ENCODE measurements at regions not wholly inside any gene's neighbourhood (a gene's known extent, or its start where the extent isn't known, plus 50 kb on each side); places are given as distances from the start of the nearest gene placed in this dataset.

DNA sequence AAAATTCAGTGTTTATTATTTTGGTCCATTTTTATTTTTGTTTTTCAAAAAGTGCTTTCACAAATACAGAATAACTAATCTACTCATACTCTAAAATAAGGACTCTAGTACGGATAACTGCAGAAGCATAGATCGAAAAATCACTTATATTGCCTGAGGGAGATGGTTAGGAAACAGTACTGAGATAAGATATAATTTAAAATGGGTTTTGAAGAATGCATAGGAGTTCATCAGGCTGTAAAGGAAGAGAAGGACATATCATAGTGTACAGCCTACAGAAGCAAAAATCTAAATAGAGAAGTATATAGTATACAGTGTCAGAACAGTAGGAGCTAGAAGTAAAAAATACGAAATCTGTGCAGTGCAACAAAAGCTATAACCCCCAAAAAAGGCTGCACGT, 247.4 kb downstream of the SOX11 start:
- FAIRE-seq = no peak

More for the DNA sequence above, 247.4 kb downstream of the SOX11 start:
- TF ChIP-seq SIN3A (IDR thresholded peaks at IDR 0.05; ENCODE audit: borderline replicate concordance, low read depth, low read length) = no peak
- TF ChIP-seq PRPF4 (IDR thresholded peaks at IDR 0.05; ENCODE audit: low read depth, low read length, poor library complexity, severe bottlenecking) = no peak
- no peak for TF ChIP-seq ZFAT (CRISPR knock-in tag; conservative IDR thresholded peaks at IDR 0.05)
- no peak for TF ChIP-seq DPF2 (CRISPR knock-in tag; IDR thresholded peaks at IDR 0.05; ENCODE audit: borderline replicate concordance, low read depth)
- TF ChIP-seq ZNF549 (CRISPR knock-in tag; IDR thresholded peaks at IDR 0.05) = no peak
- no peak for TF ChIP-seq ZNF225 (CRISPR knock-in tag; IDR thresholded peaks at IDR 0.05)
- TF ChIP-seq NR2F1 (CRISPR knock-in tag; IDR thresholded peaks at IDR 0.05) = no peak
- TF ChIP-seq NONO (IDR thresholded peaks at IDR 0.05) = no peak
- TF ChIP-seq NONO (CRISPR knock-in tag; conservative IDR thresholded peaks at IDR 0.05) = no peak
- no peak for TF ChIP-seq KAT7 (CRISPR knock-in tag; IDR thresholded peaks at IDR 0.05; ENCODE audit: borderline replicate concordance)
- TF ChIP-seq ZSCAN21 (CRISPR knock-in tag; IDR thresholded peaks at IDR 0.05; ENCODE audit: borderline replicate concordance) = no peak
- TF ChIP-seq MAFK (conservative IDR thresholded peaks at IDR 0.05 in 1 of 2, IDR thresholded peaks at IDR 0.05 in 1 of 2; ENCODE audit: low read length in 2 of 2) = no peak
- TF ChIP-seq ADNP (CRISPR knock-in tag; IDR thresholded peaks at IDR 0.05) = no peak
- TF ChIP-seq KLF9 (CRISPR knock-in tag; IDR thresholded peaks at IDR 0.05; ENCODE audit: low read depth) = no peak
- TF ChIP-seq STAT5B (CRISPR knock-in tag; IDR thresholded peaks at IDR 0.05) = no peak
- no peak for TF ChIP-seq RBAK (CRISPR knock-in tag; IDR thresholded peaks at IDR 0.05)
- TF ChIP-seq BRCA1 (CRISPR knock-in tag; IDR thresholded peaks at IDR 0.05) = no peak
- TF ChIP-seq ZNF7 (CRISPR knock-in tag; IDR thresholded peaks at IDR 0.05) = no peak
- TF ChIP-seq, protein P1, sequence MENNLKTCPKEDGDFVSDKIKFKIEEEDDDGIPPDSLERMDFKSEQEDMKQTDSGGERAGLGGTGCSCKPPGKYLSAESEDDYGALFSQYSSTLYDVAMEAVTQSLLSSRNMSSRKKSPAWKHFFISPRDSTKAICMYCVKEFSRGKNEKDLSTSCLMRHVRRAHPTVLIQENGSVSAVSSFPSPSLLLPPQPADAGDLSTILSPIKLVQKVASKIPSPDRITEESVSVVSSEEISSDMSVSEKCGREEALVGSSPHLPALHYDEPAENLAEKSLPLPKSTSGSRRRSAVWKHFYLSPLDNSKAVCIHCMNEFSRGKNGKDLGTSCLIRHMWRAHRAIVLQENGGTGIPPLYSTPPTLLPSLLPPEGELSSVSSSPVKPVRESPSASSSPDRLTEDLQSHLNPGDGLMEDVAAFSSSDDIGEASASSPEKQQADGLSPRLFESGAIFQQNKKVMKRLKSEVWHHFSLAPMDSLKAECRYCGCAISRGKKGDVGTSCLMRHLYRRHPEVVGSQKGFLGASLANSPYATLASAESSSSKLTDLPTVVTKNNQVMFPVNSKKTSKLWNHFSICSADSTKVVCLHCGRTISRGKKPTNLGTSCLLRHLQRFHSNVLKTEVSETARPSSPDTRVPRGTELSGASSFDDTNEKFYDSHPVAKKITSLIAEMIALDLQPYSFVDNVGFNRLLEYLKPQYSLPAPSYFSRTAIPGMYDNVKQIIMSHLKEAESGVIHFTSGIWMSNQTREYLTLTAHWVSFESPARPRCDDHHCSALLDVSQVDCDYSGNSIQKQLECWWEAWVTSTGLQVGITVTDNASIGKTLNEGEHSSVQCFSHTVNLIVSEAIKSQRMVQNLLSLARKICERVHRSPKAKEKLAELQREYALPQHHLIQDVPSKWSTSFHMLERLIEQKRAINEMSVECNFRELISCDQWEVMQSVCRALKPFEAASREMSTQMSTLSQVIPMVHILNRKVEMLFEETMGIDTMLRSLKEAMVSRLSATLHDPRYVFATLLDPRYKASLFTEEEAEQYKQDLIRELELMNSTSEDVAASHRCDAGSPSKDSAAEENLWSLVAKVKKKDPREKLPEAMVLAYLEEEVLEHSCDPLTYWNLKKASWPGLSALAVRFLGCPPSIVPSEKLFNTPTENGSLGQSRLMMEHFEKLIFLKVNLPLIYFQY (CRISPR knock-in tag; IDR thresholded peaks at IDR 0.05; ENCODE audit: borderline replicate concordance) = no peak
- TF ChIP-seq KDM6A (CRISPR knock-in tag; IDR thresholded peaks at IDR 0.05; ENCODE audit: low read depth) = no peak
- ChIA-PET CTCF (ENCODE audit: low intra/inter-chr PET ratio, low total read pairs) (no interaction called here), POLR2A (no interaction called here)
- Histone ChIP-seq H3K27ac (ENCODE audit: extremely low read length, insufficient read depth, low read length) (no peak overlapping the region), H2AFZ (ENCODE audit: low read length) (no peak overlapping the region), H3K27me3 (ENCODE audit: control insufficient read depth in 1 of 2, insufficient read depth in 2 of 2, low read length in 2 of 2) (no peaks in the 10 kb centered on the region; a peak in 2 of 5 replicates), H3K4me2 (ENCODE audit: low read depth, low read length) (no peak overlapping the region), H3K9me3 (ENCODE audit: low read length) (peaks cover 8% of the 10 kb centered on the region; the same call in 1 of the 2 replicates), H4K20me1 (ENCODE audit: insufficient read depth, low read length) (no peaks in the 10 kb centered on the region), H3K36me3 (replicated peaks in 1 of 2; ENCODE audit: control insufficient read depth in 1 of 2, insufficient read depth in 2 of 2, low read length in 2 of 2) (no peaks in the 10 kb centered on the region), H3K9ac (ENCODE audit: insufficient read depth, low read depth, low read length) (no peak overlapping the region), H3K4me3 (replicated peaks in 1 of 3; ENCODE audit: insufficient read depth in 1 of 3, low read depth in 2 of 3, low read length in 3 of 3) (no peak overlapping the region), H3K79me2 (ENCODE audit: insufficient read depth, low read length) (no peaks in the 10 kb centered on the region), H3K4me1 (ENCODE audit: insufficient read depth, low read length) (peaks cover 8% of the 10 kb centered on the region)
- WGBS (ENCODE audit: low lambda C conversion rate) = 2% methylated on average over 4 of the region's 4 CpGs
- intact Hi-C loops (cut with micrococcal nuclease; ENCODE audit: unreplicated experiment) = no loop called here
- no peak for ATAC-seq
- no peak for DNase-seq (ENCODE audit: low spot score)
- no TSS peak for BruUV-seq (replicated peaks)
- in situ Hi-C loops (cut with HindIII; ENCODE audit: extremely low pct_ligation_motif_present, low pct_unique_long_range_greater_than_20kb) = no loop called here

All from HepG2 (cell line).